ENCODE measurements at regions not wholly inside any gene's neighbourhood (a gene's known extent, or its start where the extent isn't known, plus 50 kb on each side); places are given as distances from the start of the nearest gene placed in this dataset.

GRCh38 chr6:27757307-27757706 lies 154.9 kb downstream of the OR2B2 start:
- H3K9me3 ChIP-seq (ENCODE audit: low read depth): no peaks in the 10 kb centered on the region
- TF ChIP-seq CTCF (IDR thresholded peaks at IDR 0.05; ENCODE audit: low read depth, low read length): no peak
- H3K27ac ChIP-seq: no peak overlapping the region
- no peak overlapping the region for H3K4me3 ChIP-seq
- no peaks in the 10 kb centered on the region for H3K36me3 ChIP-seq
- peak in 1 of 2 donors; percentile 56 for DNase-seq (ENCODE audit: low read depth in 1 of 2, low spot score in 1 of 2)
- H3K27me3 ChIP-seq: no peaks in the 10 kb centered on the region
- peaks cover 9% of the 10 kb centered on the region for H3K4me1 ChIP-seq (ENCODE audit: low read depth)

- Histone ChIP-seq H3K4me3 (no peak overlapping the region), H3K4me1 (ENCODE audit: low read depth) (peaks cover 9% of the 10 kb centered on the region), H3K36me3 (no peaks in the 10 kb centered on the region), H3K27me3 (no peaks in the 10 kb centered on the region), H3K27ac (no peak overlapping the region), H3K9me3 (ENCODE audit: low read depth) (no peaks in the 10 kb centered on the region)
- DNase-seq (ENCODE audit: low read depth in 1 of 2, low spot score in 1 of 2): no peak
- no peak for TF ChIP-seq CTCF (IDR thresholded peaks at IDR 0.05; ENCODE audit: low read depth, low read length)
Measured at GRCh38 chr6:27755768-27756167, 156.4 kb downstream of the OR2B2 start.

GRCh38 chr6:27754408-27754782 lies 157.8 kb downstream of the OR2B2 start:
- no peak for DNase-seq (ENCODE audit: low read depth in 1 of 2, low spot score in 1 of 2)
- H3K27ac ChIP-seq: peak overlapping the region; percentile 31
- H3K27me3 ChIP-seq: no peaks in the 10 kb centered on the region
- no peaks in the 10 kb centered on the region for H3K9me3 ChIP-seq (ENCODE audit: low read depth)
- H3K36me3 ChIP-seq: no peaks in the 10 kb centered on the region
- H3K4me1 ChIP-seq (ENCODE audit: low read depth): peaks cover 9% of the 10 kb centered on the region
- no peak for TF ChIP-seq CTCF (IDR thresholded peaks at IDR 0.05; ENCODE audit: low read depth, low read length)
- peak overlapping the region; percentile 77 for H3K4me3 ChIP-seq

GRCh38 chr6:27753668-27754407 lies 158.4 kb downstream of the OR2B2 start:
- H3K27ac ChIP-seq: peak overlapping the region; percentile 31

GRCh38 chr6:27752038-27752885 lies 159.9 kb downstream of the OR2B2 start:
- H3K36me3 ChIP-seq: no peaks in the 10 kb centered on the region
- H3K9me3 ChIP-seq (ENCODE audit: low read depth): no peaks in the 10 kb centered on the region
- peaks cover 3% of the 10 kb centered on the region for H3K27me3 ChIP-seq
- TF ChIP-seq CTCF (IDR thresholded peaks at IDR 0.05; ENCODE audit: low read depth, low read length): peak; percentile 80
- DNase-seq (ENCODE audit: low read depth in 1 of 2, low spot score in 1 of 2): peak; percentile 88
- H3K27ac ChIP-seq: no peak overlapping the region
- H3K4me3 ChIP-seq: peak overlapping the region; percentile 77
- H3K4me1 ChIP-seq (ENCODE audit: low read depth): peaks cover 5% of the 10 kb centered on the region

More at GRCh38 chr6:27753668-27754407, 158.4 kb downstream of the OR2B2 start:
- Histone ChIP-seq H3K27me3 (no peaks in the 10 kb centered on the region), H3K9me3 (ENCODE audit: low read depth) (no peaks in the 10 kb centered on the region), H3K36me3 (no peaks in the 10 kb centered on the region), H3K4me3 (peak overlapping the region; percentile 77), H3K4me1 (ENCODE audit: low read depth) (peaks cover 7% of the 10 kb centered on the region)
- peak; percentile 9 for TF ChIP-seq CTCF (IDR thresholded peaks at IDR 0.05; ENCODE audit: low read depth, low read length)
- peak; percentile 91 to 95 for DNase-seq (ENCODE audit: low read depth in 1 of 2, low spot score in 1 of 2)
